Urinary bladder (tissue), 3 donors: ENCODE measurements at regions not wholly inside any gene's neighbourhood (a gene's known extent, or its start where the extent isn't known, plus 50 kb on each side); places are given as distances from the start of the nearest gene placed in this dataset.

Experiments used
- DNase-seq: peaks from one replicate; pipeline ENCODE4 v3.0.0-alpha.2; 2015; ENCODE audit errors: extremely low spot score
- H3K27ac ChIP-seq: one replicate; pipeline ENCODE4 v1.5.1; 2013; ENCODE audit warnings: low read depth, mild to moderate bottlenecking, moderate library complexity
- H3K36me3 ChIP-seq: one replicate; pipeline ENCODE4 v1.6.1; 2013; ENCODE audit warnings: mild to moderate bottlenecking, moderate library complexity; ENCODE audit not compliant: insufficient read depth
- H3K4me1 ChIP-seq: one replicate; pipeline ENCODE4 v1.6.1; 2013; ENCODE audit warnings: mild to moderate bottlenecking, moderate library complexity; ENCODE audit not compliant: insufficient read depth
- H3K4me3 ChIP-seq: one replicate; pipeline ENCODE4 v1.5.1; 2013; ENCODE audit warnings: low read depth, low read length
- WGBS: extraction: QIAGEN DNeasy Blood & Tissue Kit; methylation state at CpG from one replicate; pipeline ENCODE4 v1.1.7; 2013; 5-methylcytosine and 5-hydroxymethylcytosine counted together
- donor health status: healthy with polysubstance abuse.
- donor health status: healthy.

GRCh38 chr14:98181241-98181640, 1090.8 kb downstream of the BCL11B start:
- H3K27ac ChIP-seq = no peak overlapping the region
- no peaks in the 10 kb centered on the region for H3K36me3 ChIP-seq
- no peaks in the 10 kb centered on the region for H3K4me1 ChIP-seq
- H3K4me3 ChIP-seq = no peak overlapping the region
- no peak for DNase-seq
- WGBS = 69% methylated on average over 7 of the region's 7 CpGs

- DNase-seq = no peak
- Histone ChIP-seq H3K36me3 (no peaks in the 10 kb centered on the region), H3K27ac (no peak overlapping the region), H3K4me1 (no peaks in the 10 kb centered on the region), H3K4me3 (no peak overlapping the region)
- WGBS = 83% methylated on average over 1 of the region's 1 CpG
Observed at GRCh38 chr14:98181768-98182167, 1090.2 kb downstream of the BCL11B start.

- WGBS = 30% methylated on average over 3 of the region's 3 CpGs
Observed at GRCh38 chr14:98182393-98183055, 1089.5 kb downstream of the BCL11B start.

GRCh38 chr14:98183556-98183955, 1088.4 kb downstream of the BCL11B start:
- Histone ChIP-seq H3K4me3 (no peak overlapping the region), H3K4me1 (no peaks in the 10 kb centered on the region), H3K27ac (no peak overlapping the region), H3K36me3 (no peaks in the 10 kb centered on the region)
- 92% methylated on average over 4 of the region's 4 CpGs for WGBS
- no peak for DNase-seq

More at GRCh38 chr14:98182393-98183055, 1089.5 kb downstream of the BCL11B start:
- Histone ChIP-seq H3K4me1 (no peaks in the 10 kb centered on the region), H3K27ac (no peak overlapping the region), H3K36me3 (no peaks in the 10 kb centered on the region), H3K4me3 (no peak overlapping the region)
- DNase-seq = no peak

- Histone ChIP-seq H3K27ac (no peak overlapping the region), H3K4me3 (no peak overlapping the region), H3K36me3 (no peaks in the 10 kb centered on the region), H3K4me1 (no peaks in the 10 kb centered on the region)
- WGBS = 83% methylated on average over 6 of the region's 6 CpGs
- DNase-seq = no peak
Observed at GRCh38 chr14:98184457-98184856, 1087.5 kb downstream of the BCL11B start.

GRCh38 chr14:98185036-98185435, 1087.0 kb downstream of the BCL11B start:
- 75% methylated on average over 8 of the region's 8 CpGs for WGBS

GRCh38 chr14:98186140-98186539, 1085.9 kb downstream of the BCL11B start:
- Histone ChIP-seq H3K4me3 (no peak overlapping the region), H3K4me1 (peaks cover 1% of the 10 kb centered on the region), H3K27ac (no peak overlapping the region), H3K36me3 (no peaks in the 10 kb centered on the region)
- 65% methylated on average over 3 of the region's 3 CpGs for WGBS
- no peak for DNase-seq

More at GRCh38 chr14:98185036-98185435, 1087.0 kb downstream of the BCL11B start:
- H3K4me3 ChIP-seq = no peak overlapping the region
- no peak for DNase-seq
- H3K36me3 ChIP-seq = no peaks in the 10 kb centered on the region
- H3K4me1 ChIP-seq = no peaks in the 10 kb centered on the region
- H3K27ac ChIP-seq = no peak overlapping the region

GRCh38 chr14:98187281-98187680, 1084.7 kb downstream of the BCL11B start:
- no peak for DNase-seq

GRCh38 chr14:98189062-98189461, 1082.9 kb downstream of the BCL11B start:
- Histone ChIP-seq H3K4me1 (peaks cover 1% of the 10 kb centered on the region), H3K27ac (no peak overlapping the region), H3K36me3 (no peaks in the 10 kb centered on the region), H3K4me3 (no peak overlapping the region)
- DNase-seq = no peak
- 86% methylated on average over 1 of the region's 1 CpG for WGBS

More at GRCh38 chr14:98187281-98187680, 1084.7 kb downstream of the BCL11B start:
- Histone ChIP-seq H3K4me3 (no peak overlapping the region), H3K27ac (no peak overlapping the region), H3K4me1 (peaks cover 1% of the 10 kb centered on the region), H3K36me3 (no peaks in the 10 kb centered on the region)
- 80% methylated on average over 2 of the region's 2 CpGs for WGBS

GRCh38 chr14:98189511-98189910, 1082.5 kb downstream of the BCL11B start:
- 81% methylated on average over 9 of the region's 9 CpGs for WGBS
- DNase-seq = no peak
- Histone ChIP-seq H3K4me1 (peaks cover 1% of the 10 kb centered on the region), H3K36me3 (no peaks in the 10 kb centered on the region), H3K27ac (no peak overlapping the region), H3K4me3 (no peak overlapping the region)

GRCh38 chr14:98189944-98190343, 1082.1 kb downstream of the BCL11B start:
- Histone ChIP-seq H3K27ac (peak overlapping the region; percentile 70), H3K4me3 (no peak overlapping the region), H3K36me3 (no peaks in the 10 kb centered on the region), H3K4me1 (peaks cover 1% of the 10 kb centered on the region)
- 89% methylated on average over 1 of the region's 1 CpG for WGBS
- no peak for DNase-seq

- WGBS = 90% methylated on average over 2 of the region's 2 CpGs
- no peak overlapping the region for H3K27ac ChIP-seq
- DNase-seq = no peak
- no peaks in the 10 kb centered on the region for H3K36me3 ChIP-seq
- peaks cover 1% of the 10 kb centered on the region for H3K4me1 ChIP-seq
- H3K4me3 ChIP-seq = no peak overlapping the region
Observed at GRCh38 chr14:98192946-98193345, 1079.1 kb downstream of the BCL11B start.

- no peak for DNase-seq
- H3K36me3 ChIP-seq = no peaks in the 10 kb centered on the region
- H3K4me1 ChIP-seq = peaks cover 1% of the 10 kb centered on the region
- no peak overlapping the region for H3K27ac ChIP-seq
- no peak overlapping the region for H3K4me3 ChIP-seq
- 60% methylated on average over 2 of the region's 2 CpGs for WGBS
Observed at GRCh38 chr14:98194821-98195220, 1077.2 kb downstream of the BCL11B start.

GRCh38 chr14:98195256-98195655, 1076.7 kb downstream of the BCL11B start:
- Histone ChIP-seq H3K4me1 (peaks cover 1% of the 10 kb centered on the region), H3K27ac (no peak overlapping the region), H3K36me3 (no peaks in the 10 kb centered on the region), H3K4me3 (no peak overlapping the region)
- DNase-seq = no peak
- 60% methylated on average over 3 of the region's 3 CpGs for WGBS
